ENCODE measurements at regions not wholly inside any gene's neighbourhood (a gene's known extent, or its start where the extent isn't known, plus 50 kb on each side); places are given as distances from the start of the nearest gene placed in this dataset.

GRCh38 chr6:144543006-144543871, 258.1 kb downstream of the UTRN start:
- DNase-seq (no peak), ATAC-seq (no peak)
- Histone ChIP-seq H3K27ac (no peak overlapping the region), H3K4me3 (no peak overlapping the region), H3K9me3 (no peaks in the 10 kb centered on the region), H3K36me3 (peaks cover 0 to 72% of the 10 kb centered on the region in 2 donors), H3K4me1 (no peaks in the 10 kb centered on the region), H3K27me3 (no peaks in the 10 kb centered on the region)
- intact Hi-C loops (cut with DNase I): no loop called here
- no peak for TF ChIP-seq CTCF (IDR thresholded peaks at IDR 0.05)

GRCh38 chr6:144544266-144544830, 259.2 kb downstream of the UTRN start:
- intact Hi-C loops (cut with DNase I): no loop called here
- ATAC-seq: no peak
- Histone ChIP-seq H3K9me3 (no peaks in the 10 kb centered on the region), H3K4me3 (no peak overlapping the region), H3K4me1 (no peaks in the 10 kb centered on the region), H3K27me3 (no peaks in the 10 kb centered on the region), H3K27ac (no peak overlapping the region), H3K36me3 (peaks cover 0 to 77% of the 10 kb centered on the region in 2 donors)
- DNase-seq: no peak
- TF ChIP-seq CTCF (IDR thresholded peaks at IDR 0.05): no peak

GRCh38 chr6:144546807-144547206, 261.7 kb downstream of the UTRN start:
- intact Hi-C loops (cut with DNase I): no loop called here
- DNase-seq: no peak
- Histone ChIP-seq H3K4me3 (no peak overlapping the region), H3K27ac (no peak overlapping the region), H3K27me3 (no peaks in the 10 kb centered on the region), H3K36me3 (peaks cover 0 to 77% of the 10 kb centered on the region in 2 donors), H3K9me3 (no peaks in the 10 kb centered on the region), H3K4me1 (no peaks in the 10 kb centered on the region)
- TF ChIP-seq CTCF (IDR thresholded peaks at IDR 0.05): no peak
- ATAC-seq: no peak

GRCh38 chr6:144547409-144547808, 262.3 kb downstream of the UTRN start:
- Histone ChIP-seq H3K36me3 (peaks cover 0 to 79% of the 10 kb centered on the region in 2 donors), H3K27me3 (no peaks in the 10 kb centered on the region), H3K27ac (no peak overlapping the region), H3K9me3 (no peaks in the 10 kb centered on the region), H3K4me1 (no peaks in the 10 kb centered on the region), H3K4me3 (no peak overlapping the region)
- ATAC-seq (no peak), DNase-seq (no peak)
- TF ChIP-seq CTCF (IDR thresholded peaks at IDR 0.05): no peak
- intact Hi-C loops (cut with DNase I): no loop called here

GRCh38 chr6:144548536-144548935, 263.4 kb downstream of the UTRN start:
- no peaks in the 10 kb centered on the region for H3K9me3 ChIP-seq
- intact Hi-C loops (cut with DNase I): no loop called here
- H3K4me3 ChIP-seq: no peak overlapping the region
- H3K27ac ChIP-seq: no peak overlapping the region
- ATAC-seq: no peak
- no peak for DNase-seq
- H3K27me3 ChIP-seq: no peaks in the 10 kb centered on the region
- no peaks in the 10 kb centered on the region for H3K4me1 ChIP-seq
- TF ChIP-seq CTCF (IDR thresholded peaks at IDR 0.05): no peak
- H3K36me3 ChIP-seq: peaks cover 0 to 79% of the 10 kb centered on the region in 2 donors
